ENCODE measurements at regions not wholly inside any gene's neighbourhood (a gene's known extent, or its start where the extent isn't known, plus 50 kb on each side); places are given as distances from the start of the nearest gene placed in this dataset.

GRCh38 chr5:128591598-128592455, 53.8 kb upstream of the FBN2 start:
- Mint-ChIP-seq H3K36me3 (ENCODE audit: insufficient read depth in 2 of 2) (no peaks in the 10 kb centered on the region), H3K4me3 (no peak overlapping the region), H3K9me3 (peaks cover 3 to 6% of the 10 kb centered on the region in 2 donors), H3K27me3 (ENCODE audit: low read depth) (no peaks in the 10 kb centered on the region), H3K4me1 (ENCODE audit: low read depth) (no peaks in the 10 kb centered on the region), H3K27ac (no peak overlapping the region)
- no peak for DNase-seq
- ATAC-seq (replicated peaks in 1 of 2): no peak

- DNase-seq: no peak
- no peak for ATAC-seq (replicated peaks in 1 of 2)
- no peaks in the 10 kb centered on the region for H3K36me3 Mint-ChIP-seq (ENCODE audit: insufficient read depth in 2 of 2)
- no peak overlapping the region for H3K27ac Mint-ChIP-seq
- H3K9me3 Mint-ChIP-seq: peaks cover 2 to 6% of the 10 kb centered on the region in 2 donors
- no peak overlapping the region for H3K4me3 Mint-ChIP-seq
- H3K4me1 Mint-ChIP-seq (ENCODE audit: low read depth): no peaks in the 10 kb centered on the region
- H3K27me3 Mint-ChIP-seq (ENCODE audit: low read depth): no peaks in the 10 kb centered on the region
Measured at GRCh38 chr5:128596071-128596470, 58.0 kb upstream of the FBN2 start.

GRCh38 chr5:128597156-128597555, 59.1 kb upstream of the FBN2 start:
- DNase-seq (no peak), ATAC-seq (replicated peaks in 1 of 2) (no peak)
- Mint-ChIP-seq H3K4me3 (no peak overlapping the region), H3K27ac (no peak overlapping the region), H3K27me3 (ENCODE audit: low read depth) (no peaks in the 10 kb centered on the region), H3K36me3 (ENCODE audit: insufficient read depth in 2 of 2) (no peaks in the 10 kb centered on the region), H3K9me3 (peaks cover 3 to 6% of the 10 kb centered on the region in 2 donors), H3K4me1 (ENCODE audit: low read depth) (no peaks in the 10 kb centered on the region)

DNA sequence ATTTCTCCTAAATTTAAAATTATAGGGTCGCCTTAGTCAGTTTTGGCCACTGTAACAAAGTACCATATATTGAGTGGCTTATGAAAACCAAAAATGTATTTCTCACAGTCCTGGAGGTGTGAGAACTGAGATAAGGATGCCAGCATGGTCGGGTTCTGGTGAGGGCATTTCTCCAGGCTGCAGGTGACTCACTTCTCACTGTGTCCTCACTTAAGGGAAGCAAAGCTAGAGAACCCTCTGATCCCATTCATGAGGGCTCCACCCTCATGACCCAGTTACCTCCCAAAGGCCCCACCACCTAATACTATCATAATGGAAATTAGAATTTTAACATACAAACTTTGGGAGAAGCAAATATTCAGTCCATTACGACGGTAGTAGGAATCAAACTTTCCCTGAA, 75.1 kb upstream of the FBN2 start:
- Mint-ChIP-seq H3K4me3 (no peak overlapping the region), H3K27me3 (ENCODE audit: low read depth) (no peaks in the 10 kb centered on the region), H3K27ac (no peak overlapping the region), H3K4me1 (ENCODE audit: low read depth) (no peaks in the 10 kb centered on the region), H3K9me3 (peaks cover 5 to 9% of the 10 kb centered on the region in 2 donors), H3K36me3 (ENCODE audit: insufficient read depth in 2 of 2) (peaks cover 3% of the 10 kb centered on the region in 2 donors)
- ATAC-seq (replicated peaks in 1 of 2) (no peak), DNase-seq (no peak)

DNA sequence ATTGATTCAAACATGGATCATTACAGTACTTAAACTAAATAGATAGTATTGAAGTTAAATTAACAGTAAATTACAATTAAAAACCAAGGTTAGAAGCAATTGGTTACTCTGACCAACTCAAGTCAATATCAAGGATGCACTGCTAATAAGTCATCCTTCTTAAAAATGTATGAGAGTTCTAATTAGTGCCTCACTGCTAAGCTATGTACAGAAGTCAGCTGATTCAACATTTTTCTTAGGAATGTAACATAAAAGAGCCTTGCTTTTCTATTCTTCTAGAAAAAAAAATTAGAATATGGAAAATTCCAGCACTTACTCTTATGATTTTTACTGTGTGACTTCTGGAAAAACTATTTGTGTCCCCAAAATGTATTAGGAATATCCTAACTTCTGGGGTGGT, 75.7 kb upstream of the FBN2 start:
- ATAC-seq (replicated peaks in 1 of 2) (no peak), DNase-seq (no peak)
- Mint-ChIP-seq H3K4me1 (ENCODE audit: low read depth) (no peaks in the 10 kb centered on the region), H3K27me3 (ENCODE audit: low read depth) (no peaks in the 10 kb centered on the region), H3K4me3 (no peak overlapping the region), H3K9me3 (peaks cover 4 to 7% of the 10 kb centered on the region in 2 donors), H3K27ac (no peak overlapping the region), H3K36me3 (ENCODE audit: insufficient read depth in 2 of 2) (peaks cover 3% of the 10 kb centered on the region in 2 donors)

GRCh38 chr5:128615578-128615977, 77.5 kb upstream of the FBN2 start:
- Mint-ChIP-seq H3K36me3 (ENCODE audit: insufficient read depth in 2 of 2) (no peaks in the 10 kb centered on the region), H3K4me3 (no peak overlapping the region), H3K4me1 (ENCODE audit: low read depth) (no peaks in the 10 kb centered on the region), H3K27ac (no peak overlapping the region), H3K27me3 (ENCODE audit: low read depth) (no peaks in the 10 kb centered on the region), H3K9me3 (peaks cover 1% of the 10 kb centered on the region in 2 donors)
- ATAC-seq (replicated peaks in 1 of 2): no peak
- no peak for DNase-seq

DNA sequence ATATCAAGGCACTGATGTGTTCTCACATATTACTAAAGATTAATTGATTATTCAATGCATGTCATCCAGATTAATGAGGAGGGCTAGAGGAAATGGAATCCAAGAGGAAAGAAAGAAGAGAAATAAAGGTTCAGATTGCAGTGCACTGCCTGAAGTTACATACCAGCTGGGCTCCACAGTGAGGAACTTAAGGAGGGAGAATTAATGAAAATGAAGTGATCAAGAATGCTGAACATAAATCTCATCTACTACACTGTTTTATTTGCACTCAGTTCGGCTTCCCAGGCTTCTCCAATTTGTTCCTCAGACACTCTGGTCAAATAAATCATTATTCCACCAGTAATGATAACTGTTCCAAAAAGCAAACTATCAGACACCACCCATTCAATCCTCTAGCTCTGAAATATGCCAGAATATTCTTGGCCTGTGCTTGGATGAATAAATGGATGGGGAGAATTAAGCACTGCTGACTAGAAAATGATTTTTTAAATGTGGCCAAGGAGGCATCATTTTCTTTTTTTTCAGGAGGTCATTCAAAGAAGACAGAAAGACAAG, 88.6 kb upstream of the FBN2 start:
- H3K36me3 Mint-ChIP-seq (ENCODE audit: insufficient read depth in 2 of 2): no peaks in the 10 kb centered on the region
- no peak for ATAC-seq (replicated peaks in 1 of 2)

GRCh38 chr5:128627939-128628338, 89.9 kb upstream of the FBN2 start:
- Mint-ChIP-seq H3K27ac (no peak overlapping the region), H3K4me3 (no peak overlapping the region), H3K9me3 (peaks cover 0 to 4% of the 10 kb centered on the region in 2 donors), H3K4me1 (ENCODE audit: low read depth) (no peaks in the 10 kb centered on the region), H3K27me3 (ENCODE audit: low read depth) (no peaks in the 10 kb centered on the region), H3K36me3 (ENCODE audit: insufficient read depth in 2 of 2) (no peaks in the 10 kb centered on the region)
- DNase-seq (no peak), ATAC-seq (replicated peaks in 1 of 2) (no peak)

More for the DNA sequence above, 88.6 kb upstream of the FBN2 start:
- Mint-ChIP-seq H3K27ac (no peak overlapping the region), H3K4me1 (ENCODE audit: low read depth) (no peaks in the 10 kb centered on the region), H3K4me3 (no peak overlapping the region), H3K27me3 (ENCODE audit: low read depth) (no peaks in the 10 kb centered on the region), H3K9me3 (peaks cover 0 to 4% of the 10 kb centered on the region in 2 donors)
- no peak for DNase-seq

- no peak for DNase-seq
- Mint-ChIP-seq H3K4me1 (ENCODE audit: low read depth) (no peaks in the 10 kb centered on the region), H3K27ac (no peak overlapping the region), H3K27me3 (ENCODE audit: low read depth) (no peaks in the 10 kb centered on the region), H3K36me3 (ENCODE audit: insufficient read depth in 2 of 2) (peaks cover 0 to 1% of the 10 kb centered on the region in 2 donors), H3K4me3 (no peak overlapping the region), H3K9me3 (peaks cover 1 to 4% of the 10 kb centered on the region in 2 donors)
- ATAC-seq (replicated peaks in 1 of 2): no peak
Measured at GRCh38 chr5:128629157-128629556, 91.1 kb upstream of the FBN2 start.

GRCh38 chr5:128630121-128630520, 92.1 kb upstream of the FBN2 start:
- peaks cover 2 to 4% of the 10 kb centered on the region in 2 donors for H3K9me3 Mint-ChIP-seq
- H3K36me3 Mint-ChIP-seq (ENCODE audit: insufficient read depth in 2 of 2): peaks cover 0 to 2% of the 10 kb centered on the region in 2 donors
- no peak overlapping the region for H3K4me3 Mint-ChIP-seq
- no peak overlapping the region for H3K27ac Mint-ChIP-seq
- H3K27me3 Mint-ChIP-seq (ENCODE audit: low read depth): no peaks in the 10 kb centered on the region
- no peaks in the 10 kb centered on the region for H3K4me1 Mint-ChIP-seq (ENCODE audit: low read depth)
- ATAC-seq (replicated peaks in 1 of 2): no peak
- DNase-seq: no peak

GRCh38 chr5:128631771-128632170, 93.7 kb upstream of the FBN2 start:
- peaks cover 2 to 4% of the 10 kb centered on the region in 2 donors for H3K9me3 Mint-ChIP-seq
- H3K27ac Mint-ChIP-seq: no peak overlapping the region
- H3K4me1 Mint-ChIP-seq (ENCODE audit: low read depth): no peaks in the 10 kb centered on the region
- no peak for ATAC-seq (replicated peaks in 1 of 2)
- no peak overlapping the region for H3K4me3 Mint-ChIP-seq
- peaks cover 0 to 2% of the 10 kb centered on the region in 2 donors for H3K36me3 Mint-ChIP-seq (ENCODE audit: insufficient read depth in 2 of 2)
- H3K27me3 Mint-ChIP-seq (ENCODE audit: low read depth): no peaks in the 10 kb centered on the region
- no peak for DNase-seq

- Mint-ChIP-seq H3K4me1 (ENCODE audit: low read depth) (no peaks in the 10 kb centered on the region), H3K4me3 (no peak overlapping the region), H3K27me3 (ENCODE audit: low read depth) (no peaks in the 10 kb centered on the region), H3K36me3 (ENCODE audit: insufficient read depth in 2 of 2) (peaks cover 0 to 2% of the 10 kb centered on the region in 2 donors), H3K9me3 (peaks cover 2 to 4% of the 10 kb centered on the region in 2 donors), H3K27ac (no peak overlapping the region)
- ATAC-seq (replicated peaks in 1 of 2): no peak
- no peak for DNase-seq
Measured at GRCh38 chr5:128632264-128632663, 94.2 kb upstream of the FBN2 start.

- ATAC-seq (replicated peaks in 1 of 2): no peak
- H3K4me1 Mint-ChIP-seq (ENCODE audit: low read depth): no peaks in the 10 kb centered on the region
Measured at GRCh38 chr5:128633901-128634300, 95.9 kb upstream of the FBN2 start.

More at GRCh38 chr5:128633901-128634300, 95.9 kb upstream of the FBN2 start:
- H3K4me3 Mint-ChIP-seq: no peak overlapping the region
- H3K27me3 Mint-ChIP-seq (ENCODE audit: low read depth): no peaks in the 10 kb centered on the region
- H3K36me3 Mint-ChIP-seq (ENCODE audit: insufficient read depth in 2 of 2): peaks cover 0 to 2% of the 10 kb centered on the region in 2 donors
- no peak for DNase-seq
- no peak overlapping the region for H3K27ac Mint-ChIP-seq
- H3K9me3 Mint-ChIP-seq: peaks cover 2 to 4% of the 10 kb centered on the region in 2 donors
